HUES64 (cell line): ENCODE measurements at regions not wholly inside any gene's neighbourhood (a gene's known extent, or its start where the extent isn't known, plus 50 kb on each side); places are given as distances from the start of the nearest gene placed in this dataset.

ENCODE experiments used
- H3K27ac ChIP-seq: 2 replicates; pipeline ENCODE4 v1.7.0; 2013; ENCODE audit warnings: low read depth, low read length, inconsistent platforms
- H3K27me3 ChIP-seq: 2 replicates; pipeline ENCODE4 v1.6.1; 2013; ENCODE audit warnings: mild to moderate bottlenecking, low read length; ENCODE audit not compliant: insufficient read depth
- H3K36me3 ChIP-seq: 2 replicates; pipeline ENCODE4 v1.6.1; 2013; ENCODE audit warnings: mild to moderate bottlenecking, low read length; ENCODE audit not compliant: insufficient read depth
- H3K4me1 ChIP-seq: 2 replicates; pipeline ENCODE4 v1.6.1; 2013; ENCODE audit warnings: mild to moderate bottlenecking, low read length, moderate library complexity; ENCODE audit not compliant: insufficient read depth
- H3K4me3 ChIP-seq: 2 replicates; pipeline ENCODE4 v1.5.1; 2013; ENCODE audit warnings: mild to moderate bottlenecking, low read length, moderate library complexity
- H3K9ac ChIP-seq: 2 replicates; pipeline ENCODE4 v1.6.1; 2013; ENCODE audit warnings: mild to moderate bottlenecking, low read depth, low read length
- H3K9me3 ChIP-seq: 2 replicates; pipeline ENCODE4 v1.6.1; 2013; ENCODE audit warnings: low read depth, low read length; ENCODE audit not compliant: insufficient read depth
- WGBS: fragments of 150-250, 120-280 bp; methylation state at CpG from one replicate; pipeline ENCODE4 v1.1.7; 2013; ENCODE audit warnings: missing lambda C conversion rate; 5-methylcytosine and 5-hydroxymethylcytosine counted together

DNA sequence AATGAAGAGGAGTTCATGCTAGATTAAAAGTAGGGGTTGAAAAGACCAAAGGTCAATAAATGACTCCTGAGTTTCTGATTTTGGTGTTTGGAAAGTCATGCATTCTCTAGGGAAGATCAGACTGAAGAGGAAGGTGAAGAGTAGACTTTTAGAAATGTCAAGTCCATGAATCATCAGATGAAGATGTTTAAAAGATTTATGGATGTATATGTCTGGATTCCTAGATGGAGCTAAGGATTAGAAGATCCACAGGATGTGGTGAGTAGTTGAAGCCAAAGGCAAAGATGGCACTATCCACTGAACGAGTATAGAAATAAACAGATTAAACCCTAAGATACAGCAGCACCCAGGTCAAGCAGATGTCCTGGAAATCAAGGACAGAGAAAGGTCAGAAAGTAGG lies 298.5 kb downstream of the GPAM start:
- WGBS: 100% methylated on average over 1 of the region's 1 CpG
- H3K27ac ChIP-seq: no peak overlapping the region
- no peaks in the 10 kb centered on the region for H3K4me1 ChIP-seq
- no peak overlapping the region for H3K9ac ChIP-seq
- peaks cover 4% of the 10 kb centered on the region for H3K9me3 ChIP-seq
- H3K36me3 ChIP-seq: no peaks in the 10 kb centered on the region
- no peak overlapping the region for H3K4me3 ChIP-seq
- no peaks in the 10 kb centered on the region for H3K27me3 ChIP-seq

GRCh38 chr10:111885919-111886318 lies 297.6 kb downstream of the GPAM start:
- Histone ChIP-seq H3K9me3 (peaks cover 4% of the 10 kb centered on the region), H3K9ac (no peak overlapping the region), H3K36me3 (no peaks in the 10 kb centered on the region), H3K27ac (no peak overlapping the region), H3K27me3 (no peaks in the 10 kb centered on the region), H3K4me3 (no peak overlapping the region), H3K4me1 (no peaks in the 10 kb centered on the region; the same call in 1 of the 2 replicates)
- WGBS: 95% methylated on average over 6 of the region's 6 CpGs

- no CpG with 5 or more reads among the region's 2 CpGs for WGBS
- no peak overlapping the region for H3K4me3 ChIP-seq
- H3K36me3 ChIP-seq: no peaks in the 10 kb centered on the region
- no peak overlapping the region for H3K9ac ChIP-seq
- no peak overlapping the region for H3K27ac ChIP-seq
- peaks cover 4% of the 10 kb centered on the region for H3K9me3 ChIP-seq
- H3K4me1 ChIP-seq: no peaks in the 10 kb centered on the region; the same call in 1 of the 2 replicates
- H3K27me3 ChIP-seq: no peaks in the 10 kb centered on the region
Measured at GRCh38 chr10:111887266-111887665, 296.3 kb downstream of the GPAM start.

GRCh38 chr10:111890046-111890445 lies 293.5 kb downstream of the GPAM start:
- WGBS: 69% methylated on average over 3 of the region's 3 CpGs
- Histone ChIP-seq H3K36me3 (no peaks in the 10 kb centered on the region), H3K4me3 (no peak overlapping the region), H3K9me3 (peaks cover 3% of the 10 kb centered on the region), H3K4me1 (no peaks in the 10 kb centered on the region; the same call in 1 of the 2 replicates), H3K9ac (no peak overlapping the region), H3K27ac (no peak overlapping the region), H3K27me3 (no peaks in the 10 kb centered on the region)

DNA sequence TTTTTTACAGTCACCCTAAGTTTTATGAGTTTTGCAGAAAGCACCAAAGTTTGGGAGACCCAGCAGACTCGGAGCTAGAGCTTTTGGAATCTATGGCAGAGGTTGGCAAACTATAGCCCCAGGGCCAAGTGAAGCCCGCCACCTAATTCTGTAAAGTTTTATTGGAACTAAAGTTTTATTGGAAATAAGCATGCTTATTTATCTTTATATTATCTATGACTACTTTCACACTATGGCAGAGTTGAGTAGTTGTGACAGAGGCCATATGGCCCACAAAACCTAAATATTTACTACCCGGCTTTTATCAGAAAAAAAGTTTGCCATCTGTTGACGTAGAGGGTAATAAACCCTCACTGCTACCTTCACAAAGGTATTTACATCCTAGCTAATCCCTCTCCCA lies 267.6 kb downstream of the GPAM start:
- no peak overlapping the region for H3K4me3 ChIP-seq
- H3K9me3 ChIP-seq: no peaks in the 10 kb centered on the region
- no peaks in the 10 kb centered on the region for H3K4me1 ChIP-seq
- no peak overlapping the region for H3K27ac ChIP-seq
- H3K9ac ChIP-seq: no peak overlapping the region
- no peaks in the 10 kb centered on the region for H3K36me3 ChIP-seq
- H3K27me3 ChIP-seq: no peaks in the 10 kb centered on the region
- 87% methylated on average over 4 of the region's 4 CpGs for WGBS

GRCh38 chr10:111921821-111922220 lies 261.7 kb downstream of the GPAM start:
- Histone ChIP-seq H3K4me3 (no peak overlapping the region), H3K27ac (no peak overlapping the region), H3K36me3 (no peaks in the 10 kb centered on the region), H3K9ac (no peak overlapping the region), H3K4me1 (no peaks in the 10 kb centered on the region), H3K27me3 (no peaks in the 10 kb centered on the region), H3K9me3 (no peaks in the 10 kb centered on the region)
- no CpG with 5 or more reads among the region's 2 CpGs for WGBS

DNA sequence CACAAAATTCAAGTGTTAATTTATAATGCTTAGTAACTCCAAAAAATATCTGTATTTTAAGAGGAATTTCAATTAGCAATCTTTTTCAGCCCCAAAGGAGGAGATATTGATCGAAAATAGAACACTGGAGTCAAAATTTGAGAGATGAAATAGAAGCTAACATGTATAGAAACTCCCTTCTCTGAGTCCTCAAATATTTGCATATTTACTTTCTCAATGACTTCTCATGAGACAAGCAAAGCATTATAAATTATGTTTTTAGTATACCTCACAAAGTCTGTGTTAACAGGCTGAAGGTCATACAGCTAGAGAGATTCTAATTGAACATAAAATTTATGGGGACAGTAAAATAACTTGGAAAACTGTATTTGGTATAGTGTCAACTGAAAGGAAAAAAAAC lies 260.5 kb downstream of the GPAM start:
- Histone ChIP-seq H3K9ac (no peak overlapping the region), H3K36me3 (no peaks in the 10 kb centered on the region), H3K27me3 (no peaks in the 10 kb centered on the region), H3K4me3 (no peak overlapping the region), H3K4me1 (no peaks in the 10 kb centered on the region), H3K9me3 (no peaks in the 10 kb centered on the region), H3K27ac (no peak overlapping the region)
- WGBS: 100% methylated on average over 1 of the region's 1 CpG

- Histone ChIP-seq H3K4me1 (no peaks in the 10 kb centered on the region), H3K27me3 (no peaks in the 10 kb centered on the region), H3K4me3 (no peak overlapping the region), H3K36me3 (no peaks in the 10 kb centered on the region), H3K9ac (no peak overlapping the region), H3K9me3 (no peaks in the 10 kb centered on the region), H3K27ac (no peak overlapping the region)
- WGBS: 94% methylated on average over 6 of the region's 6 CpGs
Measured at GRCh38 chr10:111926286-111926685, 257.3 kb downstream of the GPAM start.

DNA sequence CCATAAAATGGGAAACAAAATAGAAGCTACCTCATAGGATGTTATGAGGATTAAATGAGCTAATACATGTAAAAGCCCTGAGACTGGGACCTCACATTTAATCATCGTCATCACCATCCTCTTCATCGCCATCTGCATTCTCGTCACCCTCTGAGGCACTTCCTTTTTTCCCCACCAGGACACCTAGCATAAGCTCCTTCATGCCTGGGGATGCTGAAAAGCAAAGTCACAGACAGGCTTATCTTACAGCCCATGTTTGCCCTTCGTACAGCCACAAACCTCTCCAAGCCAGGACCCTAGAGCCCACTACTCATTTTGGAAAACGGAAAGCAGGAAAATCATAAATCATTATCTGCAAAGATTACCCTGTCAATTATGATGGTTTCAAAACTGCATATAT lies 249.6 kb downstream of the GPAM start:
- Histone ChIP-seq H3K9ac (no peak overlapping the region), H3K9me3 (no peaks in the 10 kb centered on the region; the same call in 1 of the 2 replicates), H3K27me3 (no peaks in the 10 kb centered on the region), H3K36me3 (no peaks in the 10 kb centered on the region), H3K4me3 (no peak overlapping the region), H3K4me1 (no peaks in the 10 kb centered on the region), H3K27ac (no peak overlapping the region)
- WGBS: 91% methylated on average over 5 of the region's 5 CpGs

DNA sequence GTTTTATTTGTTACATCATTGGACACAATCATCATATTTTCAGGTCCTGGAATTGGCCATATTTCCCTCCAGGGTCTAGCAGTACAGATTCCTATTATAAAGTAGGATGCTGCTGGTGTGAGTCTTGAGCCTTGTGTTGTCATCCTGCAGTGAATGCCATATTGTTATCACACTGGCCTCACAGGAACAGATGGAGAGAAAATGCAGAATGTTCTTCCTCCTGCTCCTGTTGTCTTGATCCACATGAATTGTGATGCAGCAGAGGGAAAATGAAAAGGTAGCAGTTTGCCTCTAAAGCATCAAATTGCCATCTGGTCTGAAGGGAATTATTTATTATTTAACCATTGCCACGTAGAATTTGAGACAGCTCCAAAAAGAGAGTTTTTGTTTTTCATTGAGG lies 248.6 kb downstream of the GPAM start:
- Histone ChIP-seq H3K36me3 (no peaks in the 10 kb centered on the region), H3K9ac (no peak overlapping the region), H3K4me3 (no peak overlapping the region), H3K4me1 (no peaks in the 10 kb centered on the region), H3K9me3 (no peaks in the 10 kb centered on the region; the same call in 1 of the 2 replicates), H3K27me3 (no peaks in the 10 kb centered on the region), H3K27ac (no peak overlapping the region)
- 100% methylated on average over 1 of the region's 1 CpG for WGBS

DNA sequence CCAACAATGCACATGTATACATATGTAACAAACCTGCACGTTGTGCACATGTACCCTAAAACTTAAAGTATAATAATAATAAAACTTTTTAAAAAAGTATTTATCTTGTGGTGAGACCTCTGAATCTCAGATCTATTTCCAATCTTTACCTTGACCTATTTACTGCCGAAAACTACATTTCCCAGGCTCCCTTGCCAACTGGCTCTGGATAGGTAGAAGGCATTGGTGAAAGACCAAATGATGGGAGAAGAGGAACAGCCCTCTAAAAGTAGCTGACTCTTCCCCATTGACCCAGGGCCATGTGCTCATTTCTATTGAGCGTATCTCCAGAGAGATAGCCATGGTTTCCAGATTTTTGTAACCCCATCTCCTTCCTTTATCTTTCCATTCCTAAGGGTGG lies 247.4 kb downstream of the GPAM start:
- no peaks in the 10 kb centered on the region for H3K4me1 ChIP-seq

DNA sequence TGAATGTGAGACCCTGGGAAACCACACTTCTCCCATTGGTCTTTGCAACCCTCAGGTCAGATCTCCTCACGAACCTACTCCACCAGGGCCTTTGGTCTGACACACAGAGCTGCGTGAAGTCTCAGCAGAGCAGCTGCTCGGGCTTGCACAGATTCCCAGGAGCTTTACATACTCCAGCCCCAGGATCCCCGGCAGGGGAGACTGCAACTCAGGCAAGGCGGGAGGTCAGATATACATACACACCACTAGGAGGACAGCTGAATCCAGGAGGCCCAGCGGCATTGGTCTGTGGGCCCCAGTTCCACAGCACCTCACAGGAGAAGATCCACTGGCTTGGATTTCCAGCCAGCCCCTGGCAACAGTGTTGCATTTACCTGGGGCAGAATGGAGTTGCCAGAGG lies 239.2 kb downstream of the GPAM start:
- no peaks in the 10 kb centered on the region for H3K27me3 ChIP-seq
- no peak overlapping the region for H3K4me3 ChIP-seq
- no peak overlapping the region for H3K27ac ChIP-seq
- 86% methylated on average over 6 of the region's 6 CpGs for WGBS
- H3K36me3 ChIP-seq: no peaks in the 10 kb centered on the region
- no peak overlapping the region for H3K9ac ChIP-seq
- H3K9me3 ChIP-seq: 0 out of 2 replicates have a peak, but pooled peaks cover 4% of the 10 kb centered on the region
- H3K4me1 ChIP-seq: no peaks in the 10 kb centered on the region

More for the DNA sequence above, 247.4 kb downstream of the GPAM start:
- Histone ChIP-seq H3K4me3 (no peak overlapping the region), H3K9ac (no peak overlapping the region), H3K27me3 (no peaks in the 10 kb centered on the region), H3K27ac (no peak overlapping the region), H3K9me3 (no peaks in the 10 kb centered on the region; the same call in 1 of the 2 replicates), H3K36me3 (no peaks in the 10 kb centered on the region)
- 100% methylated on average over 2 of the region's 3 CpGs for WGBS
